ENCODE measurements at regions not wholly inside any gene's neighbourhood (a gene's known extent, or its start where the extent isn't known, plus 50 kb on each side); places are given as distances from the start of the nearest gene placed in this dataset.
"Not testable (repeated sequence)": the region's sequence is repeated elsewhere in the genome, so short reads cannot be mapped to it uniquely, and the experiment has no call there.

GRCh38 chr2:64899081-64899865 is 89.9 kb upstream of the SLC1A4 start:
- no peak for TF ChIP-seq SUZ12 (IDR thresholded peaks at IDR 0.05; ENCODE audit: extremely low read depth, insufficient read depth, insufficient read length)
- TF ChIP-seq YY1 (IDR thresholded peaks at IDR 0.05; ENCODE audit: insufficient read depth, insufficient read length): no peak
- Histone ChIP-seq H3K9ac (ENCODE audit: insufficient read length, low read depth) (no peak overlapping the region), H3K9me3 (ENCODE audit: insufficient read depth, low read length) (no peaks in the 10 kb centered on the region), H3K36me3 (ENCODE audit: insufficient read depth, insufficient read length, low read length) (no peaks in the 10 kb centered on the region), H3K4me1 (ENCODE audit: insufficient read depth, insufficient read length) (no peaks in the 10 kb centered on the region), H3K4me3 (ENCODE audit: insufficient read length, low read depth) (no peak overlapping the region), H3K27me3 (ENCODE audit: insufficient read depth, insufficient read length) (no peaks in the 10 kb centered on the region)
- no peak for DNase-seq (ENCODE audit: low read depth, low spot score)

GRCh38 chr2:64899876-64900275 is 89.3 kb upstream of the SLC1A4 start:
- not testable (repeated sequence) for H3K4me3 ChIP-seq (ENCODE audit: insufficient read length, low read depth); H3K4me1 ChIP-seq (ENCODE audit: insufficient read depth, insufficient read length); H3K9ac ChIP-seq (ENCODE audit: insufficient read length, low read depth); H3K9me3 ChIP-seq (ENCODE audit: insufficient read depth, low read length); H3K36me3 ChIP-seq (ENCODE audit: insufficient read depth, insufficient read length, low read length); H3K27me3 ChIP-seq (ENCODE audit: insufficient read depth, insufficient read length); DNase-seq (ENCODE audit: low read depth, low spot score)

GRCh38 chr2:64904413-64905329 is 84.5 kb upstream of the SLC1A4 start:
- no peak overlapping the region for H3K4me3 ChIP-seq (ENCODE audit: insufficient read length, low read depth)
- TF ChIP-seq YY1 (IDR thresholded peaks at IDR 0.05; ENCODE audit: insufficient read depth, insufficient read length) (no peak), ZNF274 (IDR thresholded peaks at IDR 0.05; ENCODE audit: low read depth, low read length) (no peak), SUZ12 (IDR thresholded peaks at IDR 0.05; ENCODE audit: extremely low read depth, insufficient read depth, insufficient read length) (no peak)
- H3K9me3 ChIP-seq (ENCODE audit: insufficient read depth, low read length): no peaks in the 10 kb centered on the region
- H3K9ac ChIP-seq (ENCODE audit: insufficient read length, low read depth): no peak overlapping the region
- H3K4me1 ChIP-seq (ENCODE audit: insufficient read depth, insufficient read length): no peaks in the 10 kb centered on the region
- H3K36me3 ChIP-seq (ENCODE audit: insufficient read depth, insufficient read length, low read length): no peaks in the 10 kb centered on the region
- H3K27me3 ChIP-seq (ENCODE audit: insufficient read depth, insufficient read length): no peaks in the 10 kb centered on the region
- no peak for DNase-seq (ENCODE audit: low read depth, low spot score)

GRCh38 chr2:64905338-64906024 is 83.7 kb upstream of the SLC1A4 start:
- no peaks in the 10 kb centered on the region for H3K27me3 ChIP-seq (ENCODE audit: insufficient read depth, insufficient read length)
- no peak overlapping the region for H3K4me3 ChIP-seq (ENCODE audit: insufficient read length, low read depth)
- TF ChIP-seq YY1 (IDR thresholded peaks at IDR 0.05; ENCODE audit: insufficient read depth, insufficient read length) (no peak), ZNF274 (IDR thresholded peaks at IDR 0.05; ENCODE audit: low read depth, low read length) (no peak), SUZ12 (IDR thresholded peaks at IDR 0.05; ENCODE audit: extremely low read depth, insufficient read depth, insufficient read length) (no peak)
- no peaks in the 10 kb centered on the region for H3K9me3 ChIP-seq (ENCODE audit: insufficient read depth, low read length)
- no peak for DNase-seq (ENCODE audit: low read depth, low spot score)
- no peak overlapping the region for H3K9ac ChIP-seq (ENCODE audit: insufficient read length, low read depth)
- no peaks in the 10 kb centered on the region for H3K4me1 ChIP-seq (ENCODE audit: insufficient read depth, insufficient read length)
- no peaks in the 10 kb centered on the region for H3K36me3 ChIP-seq (ENCODE audit: insufficient read depth, insufficient read length, low read length)

GRCh38 chr2:64906853-64907536 is 82.2 kb upstream of the SLC1A4 start:
- H3K27me3 ChIP-seq (ENCODE audit: insufficient read depth, insufficient read length): no peaks in the 10 kb centered on the region
- no peak for DNase-seq (ENCODE audit: low read depth, low spot score)
- no peaks in the 10 kb centered on the region for H3K9me3 ChIP-seq (ENCODE audit: insufficient read depth, low read length)
- no peak overlapping the region for H3K9ac ChIP-seq (ENCODE audit: insufficient read length, low read depth)
- no peaks in the 10 kb centered on the region for H3K36me3 ChIP-seq (ENCODE audit: insufficient read depth, insufficient read length, low read length)
- no peak for TF ChIP-seq SUZ12 (IDR thresholded peaks at IDR 0.05; ENCODE audit: extremely low read depth, insufficient read depth, insufficient read length)
- no peak for TF ChIP-seq ZNF274 (IDR thresholded peaks at IDR 0.05; ENCODE audit: low read depth, low read length)
- H3K4me1 ChIP-seq (ENCODE audit: insufficient read depth, insufficient read length): no peaks in the 10 kb centered on the region
- no peak overlapping the region for H3K4me3 ChIP-seq (ENCODE audit: insufficient read length, low read depth)

GRCh38 chr2:64908406-64908805 is 80.8 kb upstream of the SLC1A4 start:
- H3K36me3 ChIP-seq (ENCODE audit: insufficient read depth, insufficient read length, low read length): no peaks in the 10 kb centered on the region
- H3K27me3 ChIP-seq (ENCODE audit: insufficient read depth, insufficient read length): no peaks in the 10 kb centered on the region
- DNase-seq (ENCODE audit: low read depth, low spot score): no peak
- TF ChIP-seq SUZ12 (IDR thresholded peaks at IDR 0.05; ENCODE audit: extremely low read depth, insufficient read depth, insufficient read length) (no peak), YY1 (IDR thresholded peaks at IDR 0.05; ENCODE audit: insufficient read depth, insufficient read length) (no peak), ZNF274 (IDR thresholded peaks at IDR 0.05; ENCODE audit: low read depth, low read length) (no peak)
- no peaks in the 10 kb centered on the region for H3K9me3 ChIP-seq (ENCODE audit: insufficient read depth, low read length)
- H3K9ac ChIP-seq (ENCODE audit: insufficient read length, low read depth): no peak overlapping the region
- H3K4me3 ChIP-seq (ENCODE audit: insufficient read length, low read depth): no peak overlapping the region
- H3K4me1 ChIP-seq (ENCODE audit: insufficient read depth, insufficient read length): no peaks in the 10 kb centered on the region
